ENCODE measurements at regions not wholly inside any gene's neighbourhood (a gene's known extent, or its start where the extent isn't known, plus 50 kb on each side); places are given as distances from the start of the nearest gene placed in this dataset.
"Not testable (repeated sequence)": the region's sequence is repeated elsewhere in the genome, so short reads cannot be mapped to it uniquely, and the experiment has no call there.

DNA sequence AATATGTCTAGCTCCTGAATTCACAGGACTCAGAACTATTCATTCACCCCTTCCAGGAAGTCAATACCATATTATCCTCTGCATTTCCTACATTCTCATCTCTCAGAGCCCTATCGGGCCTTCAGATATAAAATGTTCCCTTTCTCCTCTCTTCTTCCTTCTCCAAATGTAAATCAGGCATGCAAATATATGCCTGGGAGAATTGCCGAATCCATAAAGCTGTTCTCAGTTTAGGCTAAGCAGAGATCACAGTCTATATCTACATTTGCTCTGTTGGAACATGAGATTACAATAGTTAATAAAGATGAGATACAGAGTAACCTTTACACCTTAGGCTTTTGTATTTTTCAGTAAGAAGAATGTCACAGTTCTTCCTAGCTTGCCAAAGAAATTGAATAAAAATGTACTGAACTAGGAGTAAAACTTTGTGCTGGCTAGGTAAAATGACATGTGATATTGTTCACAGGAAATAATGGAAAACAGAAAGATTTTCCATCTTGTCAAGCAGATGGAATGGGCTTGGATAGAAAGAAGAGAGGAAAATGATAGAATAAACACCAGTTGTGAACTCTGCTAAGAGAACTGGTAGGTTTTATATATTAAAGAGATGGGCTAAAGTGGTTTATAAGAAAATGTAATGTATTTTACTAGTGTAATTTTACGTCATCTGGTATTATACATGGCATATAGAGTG, 161.5 kb downstream of the NRIP1 start:
- no peaks in the 10 kb centered on the region for H3K9me3 ChIP-seq (ENCODE audit: insufficient read depth, low read depth, low read length)
- H3K27me3 ChIP-seq (ENCODE audit: insufficient read depth, low read length) = no peaks in the 10 kb centered on the region
- H3K9ac ChIP-seq (ENCODE audit: low read depth, low read length) = no peak overlapping the region
- no peak overlapping the region for H3K4me3 ChIP-seq (ENCODE audit: low read length)
- no peaks in the 10 kb centered on the region for H3K36me3 ChIP-seq (ENCODE audit: insufficient read depth, low read depth, low read length)
- H3K4me1 ChIP-seq (ENCODE audit: insufficient read depth, low read length) = no peaks in the 10 kb centered on the region
- no peak overlapping the region for H3K27ac ChIP-seq (ENCODE audit: low read length)

DNA sequence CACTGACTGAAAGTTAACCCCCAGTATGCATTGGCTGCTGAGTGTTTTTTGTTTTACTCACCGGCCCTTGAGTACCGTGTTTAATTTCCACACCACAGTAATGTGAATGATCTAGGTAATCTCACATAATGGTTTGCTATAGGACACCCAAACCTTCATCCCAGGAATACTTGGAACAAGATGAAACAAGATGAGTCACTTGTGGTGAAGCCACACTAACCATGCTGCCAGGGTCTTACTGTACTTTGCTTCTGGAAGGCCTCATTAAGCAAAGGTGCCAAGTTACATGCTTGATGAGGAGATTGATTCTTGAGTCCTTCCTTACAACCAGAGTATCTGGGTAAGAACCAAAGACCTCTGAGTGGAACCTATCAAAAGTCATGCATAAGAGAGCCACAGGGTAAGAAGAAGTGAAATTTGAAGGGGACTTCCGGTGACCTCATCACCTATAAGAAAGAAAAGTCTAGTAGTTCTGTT, 163.3 kb downstream of the NRIP1 start:
- Histone ChIP-seq H3K27ac (ENCODE audit: low read length) (no peak overlapping the region), H3K4me1 (ENCODE audit: insufficient read depth, low read length) (no peaks in the 10 kb centered on the region), H3K4me3 (ENCODE audit: low read length) (no peak overlapping the region), H3K9me3 (ENCODE audit: insufficient read depth, low read depth, low read length) (no peaks in the 10 kb centered on the region), H3K36me3 (ENCODE audit: insufficient read depth, low read depth, low read length) (no peaks in the 10 kb centered on the region), H3K9ac (ENCODE audit: low read depth, low read length) (no peak overlapping the region), H3K27me3 (ENCODE audit: insufficient read depth, low read length) (no peaks in the 10 kb centered on the region)

- H3K27me3 ChIP-seq (ENCODE audit: insufficient read depth, low read length) = no peaks in the 10 kb centered on the region
- no peaks in the 10 kb centered on the region for H3K4me1 ChIP-seq (ENCODE audit: insufficient read depth, low read length)
- no peak overlapping the region for H3K27ac ChIP-seq (ENCODE audit: low read length)
- H3K9ac ChIP-seq (ENCODE audit: low read depth, low read length) = no peak overlapping the region
- no peaks in the 10 kb centered on the region for H3K36me3 ChIP-seq (ENCODE audit: insufficient read depth, low read depth, low read length)
- H3K4me3 ChIP-seq (ENCODE audit: low read length) = no peak overlapping the region
- H3K9me3 ChIP-seq (ENCODE audit: insufficient read depth, low read depth, low read length) = no peaks in the 10 kb centered on the region
These were observed 164.2 kb downstream of the NRIP1 start for GRCh38 chr21:14900611-14901010.

- Histone ChIP-seq H3K27ac (ENCODE audit: low read length) (no peak overlapping the region), H3K4me3 (ENCODE audit: low read length) (no peak overlapping the region), H3K36me3 (ENCODE audit: insufficient read depth, low read depth, low read length) (no peaks in the 10 kb centered on the region), H3K27me3 (ENCODE audit: insufficient read depth, low read length) (no peaks in the 10 kb centered on the region), H3K9me3 (ENCODE audit: insufficient read depth, low read depth, low read length) (no peaks in the 10 kb centered on the region), H3K9ac (ENCODE audit: low read depth, low read length) (no peak overlapping the region), H3K4me1 (ENCODE audit: insufficient read depth, low read length) (no peaks in the 10 kb centered on the region)
These were observed 164.7 kb downstream of the NRIP1 start for GRCh38 chr21:14900058-14900457.

- H3K36me3 ChIP-seq (ENCODE audit: insufficient read depth, low read depth, low read length) = no peaks in the 10 kb centered on the region
- H3K9ac ChIP-seq (ENCODE audit: low read depth, low read length) = no peak overlapping the region
- no peaks in the 10 kb centered on the region for H3K4me1 ChIP-seq (ENCODE audit: insufficient read depth, low read length)
- no peaks in the 10 kb centered on the region for H3K27me3 ChIP-seq (ENCODE audit: insufficient read depth, low read length)
- H3K4me3 ChIP-seq (ENCODE audit: low read length) = no peak overlapping the region
- no peak overlapping the region for H3K27ac ChIP-seq (ENCODE audit: low read length)
- H3K9me3 ChIP-seq (ENCODE audit: insufficient read depth, low read depth, low read length) = no peaks in the 10 kb centered on the region
These were observed 169.0 kb downstream of the NRIP1 start for GRCh38 chr21:14895792-14896191.

DNA sequence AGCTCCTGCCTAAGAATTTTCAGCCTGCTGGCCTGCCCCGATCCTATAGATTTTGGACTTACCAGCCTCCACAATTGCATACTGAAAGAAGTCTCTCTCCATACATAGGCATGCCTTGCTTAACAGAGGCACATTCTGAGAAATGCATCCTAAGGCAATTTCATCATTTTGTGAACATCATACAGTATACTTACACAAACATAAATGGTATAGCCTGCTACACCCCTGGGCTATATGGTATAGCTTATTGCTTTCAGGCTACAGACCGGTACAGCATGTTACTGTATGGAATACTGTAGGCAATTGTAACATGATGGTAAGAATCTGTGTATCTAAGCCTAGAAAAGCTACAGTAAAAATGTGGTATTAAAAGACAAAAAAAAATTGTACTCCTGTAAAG, 174.7 kb downstream of the NRIP1 start:
- H3K4me1 ChIP-seq (ENCODE audit: insufficient read depth, low read length) = no peaks in the 10 kb centered on the region; the same call in 1 of the 2 replicates
- no peaks in the 10 kb centered on the region for H3K27me3 ChIP-seq (ENCODE audit: insufficient read depth, low read length)
- H3K9me3 ChIP-seq (ENCODE audit: insufficient read depth, low read depth, low read length) = no peaks in the 10 kb centered on the region
- H3K36me3 ChIP-seq (ENCODE audit: insufficient read depth, low read depth, low read length) = no peaks in the 10 kb centered on the region
- H3K4me3 ChIP-seq (ENCODE audit: low read length) = no peak overlapping the region
- H3K9ac ChIP-seq (ENCODE audit: low read depth, low read length) = no peak overlapping the region
- H3K27ac ChIP-seq (ENCODE audit: low read length) = no peak overlapping the region

DNA sequence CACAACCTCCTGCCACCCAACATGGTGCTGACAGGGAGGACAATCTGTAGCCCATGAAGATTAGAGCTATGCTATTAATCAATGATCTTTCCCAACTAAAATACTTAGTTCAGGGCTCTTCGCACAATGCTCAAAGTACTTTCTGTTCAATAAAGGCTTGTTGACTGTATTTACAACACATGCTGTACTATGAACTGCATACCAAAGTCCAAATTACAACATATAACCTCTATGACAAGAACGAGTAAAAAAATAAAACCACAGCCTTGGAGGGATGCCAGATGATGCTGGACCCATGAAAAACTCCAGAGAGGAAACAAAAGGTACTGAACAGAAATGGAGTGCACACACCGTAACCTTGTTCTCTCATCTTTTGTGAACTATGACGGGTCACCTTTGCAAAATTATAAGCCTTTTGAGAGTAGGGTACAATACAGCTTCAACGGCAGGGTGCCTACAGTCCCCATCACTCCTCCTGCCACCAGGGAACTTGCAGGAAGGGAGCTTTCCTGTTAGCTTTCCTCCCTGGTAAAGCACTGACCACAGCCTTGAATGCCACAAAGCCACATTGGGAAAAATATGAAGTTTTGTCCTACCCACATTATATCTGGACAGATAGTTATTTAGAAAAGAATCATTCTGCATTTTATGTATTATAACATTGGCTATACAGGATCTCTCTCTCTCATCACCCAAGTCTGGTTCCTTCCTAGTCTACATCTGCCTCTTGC, 175.6 kb downstream of the NRIP1 start:
- no peaks in the 10 kb centered on the region for H3K36me3 ChIP-seq (ENCODE audit: insufficient read depth, low read depth, low read length)
- H3K27me3 ChIP-seq (ENCODE audit: insufficient read depth, low read length) = no peaks in the 10 kb centered on the region
- no peaks in the 10 kb centered on the region; the same call in 1 of the 2 replicates for H3K4me1 ChIP-seq (ENCODE audit: insufficient read depth, low read length)
- H3K9me3 ChIP-seq (ENCODE audit: insufficient read depth, low read depth, low read length) = no peaks in the 10 kb centered on the region
- no peak overlapping the region for H3K9ac ChIP-seq (ENCODE audit: low read depth, low read length)
- H3K27ac ChIP-seq (ENCODE audit: low read length) = no peak overlapping the region
- H3K4me3 ChIP-seq (ENCODE audit: low read length) = no peak overlapping the region

DNA sequence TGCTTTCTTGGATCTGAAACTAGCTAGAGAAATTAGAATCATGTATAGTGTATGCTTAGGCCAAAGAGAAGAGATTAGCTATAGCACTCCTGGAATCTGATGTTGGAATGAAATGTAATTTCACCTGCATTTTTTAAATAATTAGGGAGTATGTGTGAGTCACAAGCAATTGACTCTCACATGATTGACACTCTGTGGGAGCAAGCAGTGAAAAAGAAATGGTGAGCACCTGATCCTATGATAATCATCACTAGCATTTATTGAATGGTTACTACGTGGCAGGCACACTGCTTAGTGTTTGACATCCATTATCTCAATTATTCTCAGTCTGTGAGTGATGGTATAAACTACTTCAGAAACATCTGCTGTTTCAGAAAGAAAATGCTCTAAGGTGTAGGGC, 176.6 kb downstream of the NRIP1 start:
- Histone ChIP-seq H3K27ac (ENCODE audit: low read length) (no peak overlapping the region), H3K9ac (ENCODE audit: low read depth, low read length) (no peak overlapping the region), H3K27me3 (ENCODE audit: insufficient read depth, low read length) (no peaks in the 10 kb centered on the region), H3K36me3 (ENCODE audit: insufficient read depth, low read depth, low read length) (no peaks in the 10 kb centered on the region), H3K4me3 (ENCODE audit: low read length) (no peak overlapping the region), H3K4me1 (ENCODE audit: insufficient read depth, low read length) (no peaks in the 10 kb centered on the region; the same call in 1 of the 2 replicates), H3K9me3 (ENCODE audit: insufficient read depth, low read depth, low read length) (no peaks in the 10 kb centered on the region)

GRCh38 chr21:14886001-14886400, 178.8 kb downstream of the NRIP1 start:
- H3K4me1 ChIP-seq (ENCODE audit: insufficient read depth, low read length) = no peaks in the 10 kb centered on the region; the same call in 1 of the 2 replicates
- H3K4me3 ChIP-seq (ENCODE audit: low read length) = no peak overlapping the region
- no peak overlapping the region for H3K9ac ChIP-seq (ENCODE audit: low read depth, low read length)
- no peak overlapping the region for H3K27ac ChIP-seq (ENCODE audit: low read length)
- H3K9me3 ChIP-seq (ENCODE audit: insufficient read depth, low read depth, low read length) = no peaks in the 10 kb centered on the region
- no peaks in the 10 kb centered on the region for H3K36me3 ChIP-seq (ENCODE audit: insufficient read depth, low read depth, low read length)
- no peaks in the 10 kb centered on the region for H3K27me3 ChIP-seq (ENCODE audit: insufficient read depth, low read length)

- Histone ChIP-seq H3K36me3 (ENCODE audit: insufficient read depth, low read depth, low read length) (no peaks in the 10 kb centered on the region), H3K9me3 (ENCODE audit: insufficient read depth, low read depth, low read length) (no peaks in the 10 kb centered on the region), H3K27me3 (ENCODE audit: insufficient read depth, low read length) (no peaks in the 10 kb centered on the region), H3K27ac (ENCODE audit: low read length) (no peak overlapping the region), H3K4me3 (ENCODE audit: low read length) (no peak overlapping the region), H3K9ac (ENCODE audit: low read depth, low read length) (no peak overlapping the region), H3K4me1 (ENCODE audit: insufficient read depth, low read length) (no peaks in the 10 kb centered on the region; the same call in 1 of the 2 replicates)
These were observed 181.4 kb downstream of the NRIP1 start for GRCh38 chr21:14883351-14883750.

DNA sequence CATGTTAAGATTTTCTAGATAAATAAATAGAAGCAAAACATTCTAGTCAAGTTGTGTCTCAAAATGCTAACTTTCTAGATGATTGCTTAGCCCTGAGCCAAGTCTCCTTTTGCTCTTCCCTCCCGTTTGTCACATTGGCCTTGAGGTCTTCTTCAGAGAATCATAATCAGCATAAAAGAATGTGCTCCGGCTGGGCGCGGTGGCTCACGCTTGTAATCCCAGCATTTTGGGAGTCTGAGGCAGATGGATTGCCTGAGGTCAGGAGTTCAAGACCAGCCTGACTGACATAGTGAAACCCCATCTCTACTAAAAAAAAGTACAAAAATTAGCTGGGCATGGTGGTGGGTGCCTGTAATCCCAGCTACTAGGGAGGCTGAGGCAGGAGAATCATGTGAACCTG, 182.3 kb downstream of the NRIP1 start:
- not testable (repeated sequence) for H3K36me3 ChIP-seq (ENCODE audit: insufficient read depth, low read depth, low read length); H3K9me3 ChIP-seq (ENCODE audit: insufficient read depth, low read depth, low read length); H3K4me3 ChIP-seq (ENCODE audit: low read length); H3K9ac ChIP-seq (ENCODE audit: low read depth, low read length); H3K27me3 ChIP-seq (ENCODE audit: insufficient read depth, low read length); H3K4me1 ChIP-seq (ENCODE audit: insufficient read depth, low read length); H3K27ac ChIP-seq (ENCODE audit: low read length)

DNA sequence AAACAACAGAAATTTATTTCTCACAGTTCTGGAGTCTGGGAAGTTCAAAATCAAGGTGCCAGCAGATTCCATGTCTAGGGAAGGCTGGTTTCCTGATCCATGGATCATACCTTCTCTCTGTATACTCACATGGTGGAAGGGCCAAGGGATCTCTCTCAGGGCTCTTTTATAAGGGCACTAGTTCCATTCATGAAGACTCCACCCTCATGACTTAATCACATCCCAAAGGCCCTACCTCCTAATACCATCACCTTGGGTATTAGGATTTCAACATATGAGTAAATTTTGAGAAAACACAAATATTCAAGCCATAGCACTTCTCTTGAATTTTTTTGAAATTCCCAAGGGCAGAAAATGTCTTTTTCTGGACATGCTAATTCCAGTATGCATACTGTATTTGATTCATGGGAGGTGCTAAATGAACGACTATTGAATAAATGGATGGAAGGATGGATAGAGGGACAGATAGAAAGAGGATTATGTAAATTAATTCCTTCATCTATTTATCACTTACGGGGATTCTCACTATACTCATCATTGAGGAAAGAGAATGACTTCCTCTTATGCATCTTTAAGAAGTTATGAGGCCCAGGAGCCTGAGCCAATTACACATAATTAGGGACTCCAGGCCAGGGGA, 182.8 kb downstream of the NRIP1 start:
- Histone ChIP-seq H3K27ac (ENCODE audit: low read length) (no peak overlapping the region), H3K9ac (ENCODE audit: low read depth, low read length) (no peak overlapping the region), H3K9me3 (ENCODE audit: insufficient read depth, low read depth, low read length) (no peaks in the 10 kb centered on the region), H3K4me3 (ENCODE audit: low read length) (no peak overlapping the region), H3K36me3 (ENCODE audit: insufficient read depth, low read depth, low read length) (no peaks in the 10 kb centered on the region), H3K27me3 (ENCODE audit: insufficient read depth, low read length) (no peaks in the 10 kb centered on the region), H3K4me1 (ENCODE audit: insufficient read depth, low read length) (peaks cover 5% of the 10 kb centered on the region; the same call in 1 of the 2 replicates)

All from iPS-20b (cell line).